ENCODE measurements at regions not wholly inside any gene's neighbourhood (a gene's known extent, or its start where the extent isn't known, plus 50 kb on each side); places are given as distances from the start of the nearest gene placed in this dataset.

DNA sequence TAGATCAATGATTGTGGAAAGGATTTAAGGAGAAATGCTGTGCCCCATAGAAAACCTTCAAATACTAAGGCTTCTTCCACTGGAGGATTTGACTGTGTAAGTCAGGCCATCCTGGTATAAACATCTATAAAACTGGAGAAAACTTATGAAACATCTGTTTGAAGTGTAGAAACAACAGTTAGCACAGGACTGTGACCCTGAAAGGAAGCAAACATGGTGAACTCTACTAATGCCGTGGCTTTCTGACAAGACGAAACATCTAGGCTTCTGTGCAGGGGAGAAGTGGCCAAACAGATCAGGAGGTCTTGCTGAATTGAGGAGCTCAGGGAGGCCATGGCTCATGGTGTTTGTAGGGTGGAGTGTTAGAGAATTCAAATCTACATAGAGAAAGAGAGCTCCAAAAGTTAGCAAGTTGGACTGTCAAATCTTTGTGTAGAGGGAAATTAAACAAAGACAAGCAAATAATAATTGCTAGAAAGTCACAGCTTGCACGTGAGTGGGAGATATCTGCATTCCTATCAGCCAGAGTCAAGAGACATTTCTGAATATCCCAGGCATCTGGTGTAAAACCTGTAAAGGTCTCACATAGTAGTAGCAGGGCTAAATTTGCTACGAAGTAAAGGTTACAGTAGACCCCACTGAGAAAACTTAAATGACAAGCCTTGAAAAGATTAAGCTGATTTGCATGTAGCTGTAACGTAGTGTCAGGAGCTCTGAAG is 566.8 kb upstream of the B3GALT2 start:
- no peak for TF ChIP-seq CTCF (IDR thresholded peaks at IDR 0.05; ENCODE audit: borderline replicate concordance, insufficient read depth, low read depth, low read length)
- H3K4me3 ChIP-seq (ENCODE audit: low read depth, low read length): no peak overlapping the region

DNA sequence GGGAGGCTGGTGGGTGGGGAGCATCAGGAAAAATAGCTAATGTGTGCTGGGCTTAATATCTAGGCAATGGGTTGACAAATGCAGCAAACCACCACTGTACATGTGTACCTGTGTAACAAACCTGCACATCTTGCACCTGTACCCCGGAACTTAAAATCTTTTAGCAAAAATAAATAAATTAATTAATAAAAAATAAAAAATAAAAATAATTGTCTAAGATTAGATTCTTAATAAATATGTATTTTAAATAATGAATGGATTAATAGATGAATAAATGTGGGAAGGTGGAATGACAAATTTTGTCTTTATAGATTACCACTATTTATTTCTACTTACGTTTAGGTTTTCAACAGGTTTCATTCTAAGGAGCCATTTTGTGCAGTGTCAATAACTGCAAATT is 563.5 kb upstream of the B3GALT2 start:
- no peak for TF ChIP-seq CTCF (IDR thresholded peaks at IDR 0.05; ENCODE audit: borderline replicate concordance, insufficient read depth, low read depth, low read length)

DNA sequence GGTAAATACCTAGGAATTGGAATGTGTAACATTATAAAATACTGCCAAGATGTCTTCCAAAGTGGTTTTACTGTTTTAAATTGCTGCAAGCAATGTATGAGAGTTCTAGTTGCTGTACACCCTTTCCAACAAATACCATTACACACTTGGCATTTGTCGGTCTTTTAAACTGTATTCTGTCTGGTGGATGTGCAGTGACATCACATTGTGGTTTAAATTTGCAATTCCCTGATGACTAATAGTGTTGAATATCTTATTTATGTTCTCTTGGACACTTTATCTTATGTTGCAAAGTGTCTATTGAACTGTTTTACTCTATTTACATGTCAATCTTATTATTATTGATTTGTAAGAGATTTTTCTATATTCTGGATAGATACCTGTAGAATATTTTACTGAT is 561.2 kb upstream of the B3GALT2 start:
- no peak overlapping the region for H3K4me3 ChIP-seq (ENCODE audit: low read depth, low read length)
- TF ChIP-seq CTCF (IDR thresholded peaks at IDR 0.05; ENCODE audit: borderline replicate concordance, insufficient read depth, low read depth, low read length): no peak

More for the DNA sequence above, 563.5 kb upstream of the B3GALT2 start:
- no peak overlapping the region for H3K4me3 ChIP-seq (ENCODE audit: low read depth, low read length)

- TF ChIP-seq CTCF (IDR thresholded peaks at IDR 0.05; ENCODE audit: borderline replicate concordance, insufficient read depth, low read depth, low read length): no peak
- no peak overlapping the region for H3K4me3 ChIP-seq (ENCODE audit: low read depth, low read length)
Measured at GRCh38 chr1:193741228-193741627, 554.8 kb upstream of the B3GALT2 start.

- TF ChIP-seq CTCF (IDR thresholded peaks at IDR 0.05; ENCODE audit: borderline replicate concordance, insufficient read depth, low read depth, low read length): no peak
- no peak overlapping the region for H3K4me3 ChIP-seq (ENCODE audit: low read depth, low read length)
Measured at GRCh38 chr1:193740762-193741161, 554.3 kb upstream of the B3GALT2 start.

- no peak overlapping the region for H3K4me3 ChIP-seq (ENCODE audit: low read depth, low read length)
- no peak for TF ChIP-seq CTCF (IDR thresholded peaks at IDR 0.05; ENCODE audit: borderline replicate concordance, insufficient read depth, low read depth, low read length)
Measured at GRCh38 chr1:193736507-193736906, 550.1 kb upstream of the B3GALT2 start.

GRCh38 chr1:193733674-193734073 is 547.3 kb upstream of the B3GALT2 start:
- H3K4me3 ChIP-seq (ENCODE audit: low read depth, low read length): no peak overlapping the region
- no peak for TF ChIP-seq CTCF (IDR thresholded peaks at IDR 0.05; ENCODE audit: borderline replicate concordance, insufficient read depth, low read depth, low read length)

All from GM12875 (cell line).